ENCODE measurements at regions not wholly inside any gene's neighbourhood (a gene's known extent, or its start where the extent isn't known, plus 50 kb on each side); places are given as distances from the start of the nearest gene placed in this dataset.
"Not testable (repeated sequence)": the region's sequence is repeated elsewhere in the genome, so short reads cannot be mapped to it uniquely, and the experiment has no call there.

GRCh38 chr2:89537862-89538261 lies 846.4 kb downstream of the RPIA start:
- H3K27ac ChIP-seq (ENCODE audit: low read depth, low read length); H3K27me3 ChIP-seq (ENCODE audit: control insufficient read depth in 5 of 5, insufficient read depth in 4 of 5, low read length in 5 of 5); H3K4me3 ChIP-seq (ENCODE audit: low read depth in 1 of 5, low read length in 5 of 5); H3K4me1 ChIP-seq (ENCODE audit: control insufficient read depth in 5 of 5, insufficient read depth in 5 of 5, low read length in 5 of 5); H3K36me3 ChIP-seq (ENCODE audit: control insufficient read depth in 5 of 5, insufficient read depth in 5 of 5, low read length in 5 of 5); H3K9ac ChIP-seq (ENCODE audit: low read length in 5 of 5); H3K9me3 ChIP-seq (ENCODE audit: control insufficient read depth in 5 of 5, low read length in 5 of 5): not testable (repeated sequence)

- not testable (repeated sequence) for H3K4me1 ChIP-seq (ENCODE audit: control insufficient read depth in 5 of 5, insufficient read depth in 5 of 5, low read length in 5 of 5); H3K4me3 ChIP-seq (ENCODE audit: low read depth in 1 of 5, low read length in 5 of 5); H3K27me3 ChIP-seq (ENCODE audit: control insufficient read depth in 5 of 5, insufficient read depth in 4 of 5, low read length in 5 of 5); H3K27ac ChIP-seq (ENCODE audit: low read depth, low read length); H3K9me3 ChIP-seq (ENCODE audit: control insufficient read depth in 5 of 5, low read length in 5 of 5); H3K36me3 ChIP-seq (ENCODE audit: control insufficient read depth in 5 of 5, insufficient read depth in 5 of 5, low read length in 5 of 5); H3K9ac ChIP-seq (ENCODE audit: low read length in 5 of 5)
These were observed 852.6 kb downstream of the RPIA start for GRCh38 chr2:89544110-89544509.

GRCh38 chr2:89579154-89579553 lies 887.7 kb downstream of the RPIA start:
- not testable (repeated sequence) for H3K4me1 ChIP-seq (ENCODE audit: control insufficient read depth in 5 of 5, insufficient read depth in 5 of 5, low read length in 5 of 5); H3K9me3 ChIP-seq (ENCODE audit: control insufficient read depth in 5 of 5, low read length in 5 of 5); H3K4me3 ChIP-seq (ENCODE audit: low read depth in 1 of 5, low read length in 5 of 5); H3K27ac ChIP-seq (ENCODE audit: low read depth, low read length); H3K9ac ChIP-seq (ENCODE audit: low read length in 5 of 5); H3K36me3 ChIP-seq (ENCODE audit: control insufficient read depth in 5 of 5, insufficient read depth in 5 of 5, low read length in 5 of 5); H3K27me3 ChIP-seq (ENCODE audit: control insufficient read depth in 5 of 5, insufficient read depth in 4 of 5, low read length in 5 of 5)

DNA sequence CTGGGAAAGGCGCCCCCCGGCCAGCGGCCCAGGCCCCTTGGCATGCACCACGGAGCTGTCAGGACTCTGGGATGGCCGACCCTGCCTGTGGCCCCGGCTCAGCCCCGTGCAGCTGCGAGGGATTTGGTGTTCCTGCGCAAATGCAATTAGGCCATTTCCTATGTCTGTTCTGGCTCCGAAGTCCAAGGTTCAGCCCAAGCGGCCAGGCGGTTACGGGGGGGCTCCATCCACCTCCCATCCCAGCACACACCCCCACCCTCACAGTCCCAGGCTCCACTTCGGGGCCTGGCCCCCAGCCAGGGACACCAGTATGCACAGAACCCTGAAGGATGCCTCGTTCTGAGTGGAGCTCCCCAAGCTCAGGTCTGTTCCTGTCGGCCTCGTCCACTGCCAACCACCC lies 891.3 kb downstream of the RPIA start:
- H3K4me3 ChIP-seq (ENCODE audit: low read depth in 1 of 5, low read length in 5 of 5); H3K4me1 ChIP-seq (ENCODE audit: control insufficient read depth in 5 of 5, insufficient read depth in 5 of 5, low read length in 5 of 5); H3K36me3 ChIP-seq (ENCODE audit: control insufficient read depth in 5 of 5, insufficient read depth in 5 of 5, low read length in 5 of 5); H3K27ac ChIP-seq (ENCODE audit: low read depth, low read length); H3K9ac ChIP-seq (ENCODE audit: low read length in 5 of 5); H3K9me3 ChIP-seq (ENCODE audit: control insufficient read depth in 5 of 5, low read length in 5 of 5); H3K27me3 ChIP-seq (ENCODE audit: control insufficient read depth in 5 of 5, insufficient read depth in 4 of 5, low read length in 5 of 5): not testable (repeated sequence)

- H3K4me3 ChIP-seq (ENCODE audit: low read depth in 1 of 5, low read length in 5 of 5), result not testable (repeated sequence)
These were observed 892.6 kb downstream of the RPIA start for GRCh38 chr2:89584046-89584445.

DNA sequence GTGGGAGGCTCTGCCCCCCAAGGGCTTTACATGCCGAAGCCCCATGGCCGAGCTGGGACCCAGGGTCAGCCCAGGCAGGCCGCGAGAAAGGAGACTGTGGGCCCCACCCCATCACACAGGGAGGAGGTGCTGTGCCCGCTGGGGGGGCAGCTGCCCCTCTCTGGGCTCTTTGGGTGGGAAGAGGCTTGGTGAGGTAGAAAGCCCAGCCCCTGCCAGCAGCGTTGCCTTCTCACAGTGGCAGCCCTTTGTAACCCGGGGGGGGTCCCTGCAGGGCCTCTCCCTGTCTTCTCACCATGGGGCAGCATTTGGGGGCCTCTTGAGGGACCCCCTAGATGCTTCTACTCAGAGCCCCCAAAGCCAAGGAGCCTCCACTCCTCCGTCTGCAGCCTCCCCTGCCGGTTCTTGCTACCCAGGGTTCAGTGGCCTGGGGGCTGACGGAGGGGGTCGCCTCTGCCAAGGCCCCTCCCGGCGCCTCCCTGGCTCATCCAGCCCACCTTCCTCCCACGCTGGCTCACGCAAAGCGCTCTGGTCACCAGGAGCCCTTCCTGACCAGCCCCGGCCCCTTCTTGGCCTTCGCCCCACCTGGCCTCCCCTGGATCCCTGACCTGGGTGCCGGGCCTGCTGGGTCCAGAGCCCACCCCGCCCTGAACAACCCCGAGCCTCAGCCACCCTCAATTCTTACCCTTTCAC lies 893.5 kb downstream of the RPIA start:
- not testable (repeated sequence) for H3K27me3 ChIP-seq (ENCODE audit: control insufficient read depth in 5 of 5, insufficient read depth in 4 of 5, low read length in 5 of 5); H3K4me1 ChIP-seq (ENCODE audit: control insufficient read depth in 5 of 5, insufficient read depth in 5 of 5, low read length in 5 of 5); H3K9ac ChIP-seq (ENCODE audit: low read length in 5 of 5); H3K27ac ChIP-seq (ENCODE audit: low read depth, low read length); H3K9me3 ChIP-seq (ENCODE audit: control insufficient read depth in 5 of 5, low read length in 5 of 5); H3K36me3 ChIP-seq (ENCODE audit: control insufficient read depth in 5 of 5, insufficient read depth in 5 of 5, low read length in 5 of 5)
- H3K4me3 ChIP-seq (ENCODE audit: low read depth in 1 of 5, low read length in 5 of 5), result peak overlapping the region in 2 of 5 donors; percentile 44 to 58

More at GRCh38 chr2:89584046-89584445, 892.6 kb downstream of the RPIA start:
- H3K27ac ChIP-seq (ENCODE audit: low read depth, low read length); H3K36me3 ChIP-seq (ENCODE audit: control insufficient read depth in 5 of 5, insufficient read depth in 5 of 5, low read length in 5 of 5); H3K27me3 ChIP-seq (ENCODE audit: control insufficient read depth in 5 of 5, insufficient read depth in 4 of 5, low read length in 5 of 5); H3K4me1 ChIP-seq (ENCODE audit: control insufficient read depth in 5 of 5, insufficient read depth in 5 of 5, low read length in 5 of 5); H3K9ac ChIP-seq (ENCODE audit: low read length in 5 of 5); H3K9me3 ChIP-seq (ENCODE audit: control insufficient read depth in 5 of 5, low read length in 5 of 5): not testable (repeated sequence)

DNA sequence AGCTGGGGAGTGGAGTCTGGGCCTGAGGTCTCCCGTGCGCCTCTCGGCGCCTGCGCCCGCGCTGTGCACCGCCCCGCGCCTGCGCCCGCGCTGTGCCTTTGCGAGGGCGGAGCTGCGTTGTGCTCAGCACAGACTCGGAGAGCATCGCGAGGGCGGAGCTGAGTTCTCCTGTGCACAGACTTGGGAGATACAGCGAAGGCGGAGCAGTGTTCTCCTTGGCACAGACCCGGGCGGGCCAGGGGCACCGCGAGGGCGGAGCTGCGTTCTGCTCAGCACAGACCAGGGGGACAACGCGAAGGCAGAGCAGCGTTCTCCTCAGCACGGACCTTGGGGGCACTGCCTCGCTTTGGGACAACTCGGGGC lies 894.1 kb downstream of the RPIA start:
- H3K9me3 ChIP-seq (ENCODE audit: control insufficient read depth in 5 of 5, low read length in 5 of 5), result not testable (repeated sequence)

GRCh38 chr2:89599843-89600242 lies 908.4 kb downstream of the RPIA start:
- H3K36me3 ChIP-seq (ENCODE audit: control insufficient read depth in 5 of 5, insufficient read depth in 5 of 5, low read length in 5 of 5); H3K27me3 ChIP-seq (ENCODE audit: control insufficient read depth in 5 of 5, insufficient read depth in 4 of 5, low read length in 5 of 5); H3K27ac ChIP-seq (ENCODE audit: low read depth, low read length); H3K4me3 ChIP-seq (ENCODE audit: low read depth in 1 of 5, low read length in 5 of 5); H3K9me3 ChIP-seq (ENCODE audit: control insufficient read depth in 5 of 5, low read length in 5 of 5); H3K9ac ChIP-seq (ENCODE audit: low read length in 5 of 5); H3K4me1 ChIP-seq (ENCODE audit: control insufficient read depth in 5 of 5, insufficient read depth in 5 of 5, low read length in 5 of 5): not testable (repeated sequence)

More for the DNA sequence above, 894.1 kb downstream of the RPIA start:
- H3K9ac ChIP-seq (ENCODE audit: low read length in 5 of 5); H3K27me3 ChIP-seq (ENCODE audit: control insufficient read depth in 5 of 5, insufficient read depth in 4 of 5, low read length in 5 of 5); H3K4me1 ChIP-seq (ENCODE audit: control insufficient read depth in 5 of 5, insufficient read depth in 5 of 5, low read length in 5 of 5); H3K27ac ChIP-seq (ENCODE audit: low read depth, low read length); H3K36me3 ChIP-seq (ENCODE audit: control insufficient read depth in 5 of 5, insufficient read depth in 5 of 5, low read length in 5 of 5): not testable (repeated sequence)
- H3K4me3 ChIP-seq (ENCODE audit: low read depth in 1 of 5, low read length in 5 of 5), result peak overlapping the region; percentile 44 to 69 (median 58)

- H3K9me3 ChIP-seq (ENCODE audit: control insufficient read depth in 5 of 5, low read length in 5 of 5); H3K4me3 ChIP-seq (ENCODE audit: low read depth in 1 of 5, low read length in 5 of 5); H3K36me3 ChIP-seq (ENCODE audit: control insufficient read depth in 5 of 5, insufficient read depth in 5 of 5, low read length in 5 of 5); H3K4me1 ChIP-seq (ENCODE audit: control insufficient read depth in 5 of 5, insufficient read depth in 5 of 5, low read length in 5 of 5); H3K27me3 ChIP-seq (ENCODE audit: control insufficient read depth in 5 of 5, insufficient read depth in 4 of 5, low read length in 5 of 5); H3K27ac ChIP-seq (ENCODE audit: low read depth, low read length); H3K9ac ChIP-seq (ENCODE audit: low read length in 5 of 5): not testable (repeated sequence)
These were observed 915.0 kb downstream of the RPIA start for GRCh38 chr2:89606514-89606913.

GRCh38 chr2:89610207-89610926 lies 918.9 kb downstream of the RPIA start:
- H3K4me3 ChIP-seq (ENCODE audit: low read depth in 1 of 5, low read length in 5 of 5); H3K27ac ChIP-seq (ENCODE audit: low read depth, low read length); H3K9ac ChIP-seq (ENCODE audit: low read length in 5 of 5); H3K4me1 ChIP-seq (ENCODE audit: control insufficient read depth in 5 of 5, insufficient read depth in 5 of 5, low read length in 5 of 5); H3K9me3 ChIP-seq (ENCODE audit: control insufficient read depth in 5 of 5, low read length in 5 of 5); H3K36me3 ChIP-seq (ENCODE audit: control insufficient read depth in 5 of 5, insufficient read depth in 5 of 5, low read length in 5 of 5): not testable (repeated sequence)
- H3K27me3 ChIP-seq (ENCODE audit: control insufficient read depth in 5 of 5, insufficient read depth in 4 of 5, low read length in 5 of 5), result peaks cover 0 to 13% (median 0%) of the 10 kb centered on the region in 5 donors

All from subcutaneous abdominal adipose tissue (tissue), 5 donors.